IMR-90 (cell line): ENCODE measurements at regions not wholly inside any gene's neighbourhood (a gene's known extent, or its start where the extent isn't known, plus 50 kb on each side); places are given as distances from the start of the nearest gene placed in this dataset.

Experiments
- CEBPB ChIP-seq: IDR thresholded peaks from 2 replicates; pipeline ENCODE4 v1.6.1; 2012; ENCODE audit warnings: low read depth, low read length, improper control_type of control experiment
- MAFK ChIP-seq: IDR thresholded peaks from 2 replicates; pipeline ENCODE4 v1.6.1; 2012; ENCODE audit warnings: low read depth, low read length, improper control_type of control experiment
- RFX5 ChIP-seq: IDR thresholded peaks from 2 replicates; pipeline ENCODE4 v1.8.0; 2012; ENCODE audit warnings: low read depth, mild to moderate bottlenecking, low read length, moderate library complexity
- TF ChIP-seq, protein P1 (sequence below): conservative IDR thresholded peaks from 2 replicates; pipeline ENCODE4 v1.5.1; 2012; ENCODE audit warnings: mild to moderate bottlenecking, low read depth, low read length, improper control_type of control experiment
- TF ChIP-seq, protein P2 (sequence below): fragments of 150-350 bp; IDR thresholded peaks from 2 replicates; pipeline ENCODE4 v1.6.1; 2017; ENCODE audit warnings: mild to moderate bottlenecking, antibody characterized with exemption, low read length, low read depth
- TF ChIP-seq, protein P3 (sequence below): fragments of 150-350 bp; IDR thresholded peaks from 2 replicates; pipeline ENCODE4 v1.6.1; 2016; ENCODE audit warnings: low read depth, mild to moderate bottlenecking, low read length, moderate library complexity, borderline replicate concordance

DNA sequence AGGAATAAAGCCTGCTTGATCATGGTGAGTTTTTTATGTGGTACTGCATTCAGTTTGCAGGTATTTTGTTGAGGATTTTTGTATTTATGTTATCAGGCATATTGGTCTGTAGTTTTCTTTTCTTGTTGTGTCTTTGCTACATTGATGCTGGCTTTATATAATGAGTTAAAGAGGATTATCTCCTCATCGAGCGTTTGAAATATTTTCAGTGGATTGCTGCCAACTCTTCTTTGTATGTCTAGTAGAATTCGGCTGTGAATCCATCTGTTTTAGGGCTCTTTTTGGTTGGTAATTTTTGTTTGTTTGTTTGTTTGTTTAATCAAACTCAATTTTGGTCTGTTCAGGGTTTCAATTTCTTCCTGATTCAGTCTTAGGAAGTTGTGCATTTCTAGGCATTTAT, 758.4 kb downstream of the KCNA4 start:
- TF ChIP-seq, protein P1, sequence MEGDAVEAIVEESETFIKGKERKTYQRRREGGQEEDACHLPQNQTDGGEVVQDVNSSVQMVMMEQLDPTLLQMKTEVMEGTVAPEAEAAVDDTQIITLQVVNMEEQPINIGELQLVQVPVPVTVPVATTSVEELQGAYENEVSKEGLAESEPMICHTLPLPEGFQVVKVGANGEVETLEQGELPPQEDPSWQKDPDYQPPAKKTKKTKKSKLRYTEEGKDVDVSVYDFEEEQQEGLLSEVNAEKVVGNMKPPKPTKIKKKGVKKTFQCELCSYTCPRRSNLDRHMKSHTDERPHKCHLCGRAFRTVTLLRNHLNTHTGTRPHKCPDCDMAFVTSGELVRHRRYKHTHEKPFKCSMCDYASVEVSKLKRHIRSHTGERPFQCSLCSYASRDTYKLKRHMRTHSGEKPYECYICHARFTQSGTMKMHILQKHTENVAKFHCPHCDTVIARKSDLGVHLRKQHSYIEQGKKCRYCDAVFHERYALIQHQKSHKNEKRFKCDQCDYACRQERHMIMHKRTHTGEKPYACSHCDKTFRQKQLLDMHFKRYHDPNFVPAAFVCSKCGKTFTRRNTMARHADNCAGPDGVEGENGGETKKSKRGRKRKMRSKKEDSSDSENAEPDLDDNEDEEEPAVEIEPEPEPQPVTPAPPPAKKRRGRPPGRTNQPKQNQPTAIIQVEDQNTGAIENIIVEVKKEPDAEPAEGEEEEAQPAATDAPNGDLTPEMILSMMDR, result no peak
- TF ChIP-seq, protein P2, sequence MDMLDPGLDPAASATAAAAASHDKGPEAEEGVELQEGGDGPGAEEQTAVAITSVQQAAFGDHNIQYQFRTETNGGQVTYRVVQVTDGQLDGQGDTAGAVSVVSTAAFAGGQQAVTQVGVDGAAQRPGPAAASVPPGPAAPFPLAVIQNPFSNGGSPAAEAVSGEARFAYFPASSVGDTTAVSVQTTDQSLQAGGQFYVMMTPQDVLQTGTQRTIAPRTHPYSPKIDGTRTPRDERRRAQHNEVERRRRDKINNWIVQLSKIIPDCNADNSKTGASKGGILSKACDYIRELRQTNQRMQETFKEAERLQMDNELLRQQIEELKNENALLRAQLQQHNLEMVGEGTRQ, result no peak
- no peak for TF ChIP-seq CEBPB
- TF ChIP-seq RFX5, result no peak
- TF ChIP-seq MAFK, result no peak
- TF ChIP-seq, protein P3, sequence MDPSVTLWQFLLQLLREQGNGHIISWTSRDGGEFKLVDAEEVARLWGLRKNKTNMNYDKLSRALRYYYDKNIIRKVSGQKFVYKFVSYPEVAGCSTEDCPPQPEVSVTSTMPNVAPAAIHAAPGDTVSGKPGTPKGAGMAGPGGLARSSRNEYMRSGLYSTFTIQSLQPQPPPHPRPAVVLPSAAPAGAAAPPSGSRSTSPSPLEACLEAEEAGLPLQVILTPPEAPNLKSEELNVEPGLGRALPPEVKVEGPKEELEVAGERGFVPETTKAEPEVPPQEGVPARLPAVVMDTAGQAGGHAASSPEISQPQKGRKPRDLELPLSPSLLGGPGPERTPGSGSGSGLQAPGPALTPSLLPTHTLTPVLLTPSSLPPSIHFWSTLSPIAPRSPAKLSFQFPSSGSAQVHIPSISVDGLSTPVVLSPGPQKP, result no peak
